ACC112 (cell line): ENCODE measurements at regions not wholly inside any gene's neighbourhood (a gene's known extent, or its start where the extent isn't known, plus 50 kb on each side); places are given as distances from the start of the nearest gene placed in this dataset.

Experiments used
- H2AFZ ChIP-seq: fragments of 200-600 bp; sonication (generic); one replicate; pipeline ENCODE4 v1.6.0; 2017; ENCODE audit warnings: antibody characterized with exemption, low read length; ENCODE audit not compliant: unreplicated experiment
- H3K27ac ChIP-seq: fragments of 200-600 bp; sonication (generic); 2 replicates; pipeline ENCODE4 v1.5.1; 2014; ENCODE audit warnings: low read depth, mild to moderate bottlenecking, antibody characterized with exemption, low read length, moderate library complexity
- H3K27me3 ChIP-seq: fragments of 200-600 bp; sonication (generic); 2 replicates; pipeline ENCODE4 v1.6.1; 2014; ENCODE audit warnings: mild to moderate bottlenecking, antibody characterized with exemption, low read length, moderate library complexity, mixed read lengths; ENCODE audit not compliant: insufficient read depth
- H3K36me3 ChIP-seq: fragments of 200-600 bp; sonication (generic); 2 replicates; pipeline ENCODE4 v1.6.1; 2016; ENCODE audit warnings: mild to moderate bottlenecking, antibody characterized with exemption, low read length, moderate library complexity, mixed read lengths; ENCODE audit not compliant: insufficient read depth
- H3K4me1 ChIP-seq: fragments of 200-600 bp; sonication (generic); one replicate; pipeline ENCODE4 v1.6.1; 2016; ENCODE audit warnings: low read length, mixed read lengths; ENCODE audit not compliant: insufficient read depth, unreplicated experiment, control insufficient read depth
- H3K4me3 ChIP-seq: fragments of 200-600 bp; sonication (generic); 2 replicates; pipeline ENCODE4 v1.5.1; 2014; ENCODE audit warnings: mild to moderate bottlenecking, low read depth, low read length
- H3K79me2 ChIP-seq: fragments of 200-600 bp; sonication (generic); one replicate; pipeline ENCODE4 v1.6.0; 2016; ENCODE audit warnings: low read length; ENCODE audit not compliant: control insufficient read depth, unreplicated experiment, insufficient read depth

GRCh38 chr2:62291517-62292137 lies 95.7 kb downstream of the B3GNT2 start:
- Histone ChIP-seq H3K27me3 (no peaks in the 10 kb centered on the region), H3K4me1 (peaks cover 20% of the 10 kb centered on the region), H3K79me2 (no peaks in the 10 kb centered on the region), H3K4me3 (no peak overlapping the region), H3K36me3 (no peaks in the 10 kb centered on the region), H2AFZ (no peak overlapping the region), H3K27ac (no peak overlapping the region)

- Histone ChIP-seq H2AFZ (no peak overlapping the region), H3K27ac (no peak overlapping the region), H3K4me1 (peaks cover 20% of the 10 kb centered on the region)
These were observed 95.1 kb downstream of the B3GNT2 start for GRCh38 chr2:62291052-62291451.

GRCh38 chr2:62287899-62288880 lies 92.3 kb downstream of the B3GNT2 start:
- no peaks in the 10 kb centered on the region for H3K27me3 ChIP-seq
- H3K27ac ChIP-seq, result no peak overlapping the region
- no peak overlapping the region for H3K4me3 ChIP-seq
- H2AFZ ChIP-seq, result no peak overlapping the region
- H3K79me2 ChIP-seq, result no peaks in the 10 kb centered on the region
- no peaks in the 10 kb centered on the region for H3K36me3 ChIP-seq
- peaks cover 12% of the 10 kb centered on the region for H3K4me1 ChIP-seq

More at GRCh38 chr2:62291052-62291451, 95.1 kb downstream of the B3GNT2 start:
- Histone ChIP-seq H3K36me3 (no peaks in the 10 kb centered on the region), H3K27me3 (no peaks in the 10 kb centered on the region), H3K4me3 (no peak overlapping the region), H3K79me2 (no peaks in the 10 kb centered on the region)

- H3K79me2 ChIP-seq, result no peaks in the 10 kb centered on the region
These were observed 91.4 kb downstream of the B3GNT2 start for GRCh38 chr2:62287282-62287681.

GRCh38 chr2:62286089-62286785 lies 90.3 kb downstream of the B3GNT2 start:
- no peak overlapping the region for H3K4me3 ChIP-seq
- H3K4me1 ChIP-seq, result peaks cover 12% of the 10 kb centered on the region
- no peak overlapping the region for H2AFZ ChIP-seq
- H3K27me3 ChIP-seq, result no peaks in the 10 kb centered on the region
- no peak overlapping the region for H3K27ac ChIP-seq
- no peaks in the 10 kb centered on the region for H3K36me3 ChIP-seq
- H3K79me2 ChIP-seq, result no peaks in the 10 kb centered on the region

More at GRCh38 chr2:62287282-62287681, 91.4 kb downstream of the B3GNT2 start:
- Histone ChIP-seq H3K36me3 (no peaks in the 10 kb centered on the region), H2AFZ (no peak overlapping the region), H3K4me3 (no peak overlapping the region), H3K27me3 (no peaks in the 10 kb centered on the region), H3K4me1 (peaks cover 12% of the 10 kb centered on the region), H3K27ac (no peak overlapping the region)

GRCh38 chr2:62284980-62285379 lies 89.1 kb downstream of the B3GNT2 start:
- H3K36me3 ChIP-seq, result no peaks in the 10 kb centered on the region
- H3K4me3 ChIP-seq, result no peak overlapping the region
- no peak overlapping the region for H2AFZ ChIP-seq
- H3K27ac ChIP-seq, result no peak overlapping the region
- no peaks in the 10 kb centered on the region for H3K79me2 ChIP-seq
- H3K27me3 ChIP-seq, result no peaks in the 10 kb centered on the region
- peaks cover 12% of the 10 kb centered on the region for H3K4me1 ChIP-seq

- Histone ChIP-seq H3K79me2 (no peaks in the 10 kb centered on the region), H3K27me3 (no peaks in the 10 kb centered on the region), H3K4me3 (no peak overlapping the region), H3K36me3 (no peaks in the 10 kb centered on the region), H3K4me1 (peaks cover 12% of the 10 kb centered on the region), H2AFZ (no peak overlapping the region), H3K27ac (no peak overlapping the region)
These were observed 88.6 kb downstream of the B3GNT2 start for GRCh38 chr2:62284471-62284870.

GRCh38 chr2:62283147-62283546 lies 87.2 kb downstream of the B3GNT2 start:
- no peak overlapping the region for H3K27ac ChIP-seq
- H3K79me2 ChIP-seq, result no peaks in the 10 kb centered on the region
- H3K27me3 ChIP-seq, result no peaks in the 10 kb centered on the region
- no peaks in the 10 kb centered on the region for H3K36me3 ChIP-seq
- peaks cover 6% of the 10 kb centered on the region for H3K4me1 ChIP-seq
- no peak overlapping the region for H2AFZ ChIP-seq
- H3K4me3 ChIP-seq, result no peak overlapping the region

- no peaks in the 10 kb centered on the region for H3K4me1 ChIP-seq
- H2AFZ ChIP-seq, result no peak overlapping the region
- H3K27ac ChIP-seq, result no peak overlapping the region
- no peaks in the 10 kb centered on the region for H3K36me3 ChIP-seq
- no peak overlapping the region for H3K4me3 ChIP-seq
- H3K79me2 ChIP-seq, result no peaks in the 10 kb centered on the region
- no peaks in the 10 kb centered on the region for H3K27me3 ChIP-seq
These were observed 85.7 kb downstream of the B3GNT2 start for GRCh38 chr2:62281663-62282062.

GRCh38 chr2:62277688-62278087 lies 81.8 kb downstream of the B3GNT2 start:
- Histone ChIP-seq H3K4me3 (no peak overlapping the region), H3K27me3 (no peaks in the 10 kb centered on the region), H3K4me1 (no peaks in the 10 kb centered on the region), H3K27ac (no peak overlapping the region), H3K79me2 (no peaks in the 10 kb centered on the region), H3K36me3 (no peaks in the 10 kb centered on the region), H2AFZ (no peak overlapping the region)
